Endothelial cell of umbilical vein (primary cell): ENCODE measurements at regions not wholly inside any gene's neighbourhood (a gene's known extent, or its start where the extent isn't known, plus 50 kb on each side); places are given as distances from the start of the nearest gene placed in this dataset.

ENCODE experiments used
- BruUV-seq: library from RNA; stranded (reverse); fragments of 400-500 nt; replicated peaks from 2 replicates; lab custom pipeline; 2021; lab: Mats Ljungman, UMichigan
- CTCF ChIA-PET: fragments of 300-600, 350-600 bp; sonication (Branson Sonifier 250); formaldehyde crosslinking; loops from one replicate; lab custom pipeline; 2021; ENCODE audit warnings: antibody characterized with exemption, inconsistent platforms; lab: Charles Lee
- POLR2A ChIA-PET: fragments of 300-600, 350-600 bp; sonication (Branson Sonifier 250); formaldehyde crosslinking; loops from one replicate; lab custom pipeline; 2021; ENCODE audit warnings: antibody characterized with exemption, inconsistent platforms; lab: Charles Lee
- DNase-seq: peaks from one replicate; pipeline ENCODE4 v3.0.0-alpha.2; 2011; ENCODE audit warnings: low read depth, low spot score
- FAIRE-seq: peaks from 2 replicates; lab custom pipeline; 2011; peaks lifted over from hg19 to GRCh38; lab: Jason Lieb, UNC
- H2AFZ ChIP-seq: 2 replicates; pipeline ENCODE4 v1.6.0; 2012; ENCODE audit warnings: low read depth, low read length, control low read depth, inconsistent platforms
- H3K27ac ChIP-seq: 2 replicates; pipeline ENCODE4 v1.5.1; 2011; ENCODE audit warnings: low read depth, mild to moderate bottlenecking, control low read depth, low read length, moderate library complexity; ENCODE audit not compliant: insufficient read depth
- H3K27me3 ChIP-seq, 2 experiments: 2 replicates each; pipeline versions ENCODE4 v1.6.0 to v1.6.1; 2011; ENCODE audit warnings: low read length in 2 of 2, mixed read lengths in 1 of 2; ENCODE audit not compliant: control insufficient read depth in 2 of 2, insufficient read depth in 2 of 2
- H3K36me3 ChIP-seq, 2 experiments: 2 replicates in 1 of 2; 3 replicates in 1 of 2; pipeline ENCODE4 v1.5.1; 2011; ENCODE audit warnings: low read length in 2 of 2, mild to moderate bottlenecking in 1 of 2, moderate library complexity in 1 of 2; ENCODE audit not compliant: control insufficient read depth in 2 of 2, insufficient read depth in 2 of 2; ENCODE audit errors: extremely low read depth in 1 of 2
- H3K4me1 ChIP-seq: 3 replicates; pipeline ENCODE4 v1.5.1; 2011; ENCODE audit warnings: mild to moderate bottlenecking, low read length; ENCODE audit not compliant: control insufficient read depth, insufficient read depth; ENCODE audit errors: extremely low read depth
- H3K4me2 ChIP-seq: 2 replicates; pipeline ENCODE4 v1.6.1; 2011; ENCODE audit warnings: low read length, control low read depth, mixed read lengths; ENCODE audit not compliant: insufficient read depth
- H3K4me3 ChIP-seq, 3 experiments: fragments of 200-600 bp in 1 of 3; sonication (generic), shearing (Covaris generic) in 1 of 3; replicated peaks in 1 of 3; 2 replicates each; pipeline ENCODE4 v1.5.1; 2011 to 2016; ENCODE audit warnings: control low read depth in 3 of 3, low read length in 3 of 3, mild to moderate bottlenecking in 2 of 3, inconsistent platforms in 1 of 3, low read depth in 1 of 3, moderate library complexity in 1 of 3; ENCODE audit not compliant: insufficient read depth in 1 of 3
- H3K79me2 ChIP-seq: 2 replicates; pipeline ENCODE4 v1.6.0; 2012; ENCODE audit warnings: low read length, inconsistent platforms; ENCODE audit not compliant: control insufficient read depth, insufficient read depth
- H3K9ac ChIP-seq: replicated peaks from 2 replicates; pipeline ENCODE3; 2011; ENCODE audit warnings: low read length, control low read depth; ENCODE audit not compliant: insufficient read depth; ENCODE audit errors: extremely low read depth
- H3K9me1 ChIP-seq: replicated peaks from 3 replicates; pipeline ENCODE4 v1.6.0; 2011; ENCODE audit warnings: mild to moderate bottlenecking, low read length; ENCODE audit not compliant: control insufficient read depth, insufficient read depth; ENCODE audit errors: extremely low read depth
- H3K9me3 ChIP-seq: replicated peaks from 2 replicates; pipeline ENCODE4 v1.5.1; 2012; ENCODE audit warnings: low read length, inconsistent platforms; ENCODE audit not compliant: control insufficient read depth, insufficient read depth
- H4K20me1 ChIP-seq: replicated peaks from 2 replicates; pipeline ENCODE3; 2011; ENCODE audit warnings: mild to moderate bottlenecking, low read length; ENCODE audit not compliant: control insufficient read depth, insufficient read depth; ENCODE audit errors: extremely low read depth
- CTCF ChIP-seq, 2 donors: IDR thresholded peaks; 1 replicate in 1 of 2; 2 replicates in 1 of 2; pipeline ENCODE4 v1.5.1; 2011; ENCODE audit warnings: low read length in 2 of 2, mild to moderate bottlenecking in 2 of 2, moderate library complexity in 2 of 2, control low read depth in 1 of 2, inconsistent platforms in 1 of 2, low read depth in 1 of 2; ENCODE audit not compliant: insufficient read depth in 1 of 2; ENCODE audit errors: extremely low read depth in 1 of 2
- EZH2 ChIP-seq: IDR thresholded peaks from 2 replicates; pipeline ENCODE4 v1.6.1; 2012; ENCODE audit warnings: borderline replicate concordance, low read depth, mild to moderate bottlenecking, moderate library complexity, low read length, inconsistent platforms; ENCODE audit not compliant: severe bottlenecking
- FOS ChIP-seq: IDR thresholded peaks from 2 replicates; pipeline ENCODE4 v1.6.1; 2011; ENCODE audit warnings: mild to moderate bottlenecking, low read length, moderate library complexity, borderline replicate concordance; ENCODE audit not compliant: insufficient read depth
- GATA2 ChIP-seq: IDR thresholded peaks from 2 replicates; pipeline ENCODE4 v1.7.0; 2011; ENCODE audit warnings: low read depth, mild to moderate bottlenecking, moderate library complexity, mixed read lengths, low read length; ENCODE audit not compliant: insufficient read length, insufficient read depth
- JUN ChIP-seq: IDR thresholded peaks from 2 replicates; pipeline ENCODE4 v1.6.1; 2011; ENCODE audit warnings: borderline replicate concordance, low read depth; ENCODE audit not compliant: insufficient read length, insufficient read depth
- MAX ChIP-seq: IDR thresholded peaks from 2 replicates; pipeline ENCODE4 v1.6.1; 2011; ENCODE audit not compliant: insufficient read depth, insufficient read length
- MYC ChIP-seq: IDR thresholded peaks from one replicate; pipeline ENCODE4 v1.6.1; 2011; ENCODE audit warnings: mild to moderate bottlenecking, low read depth, low read length
- POLR2A ChIP-seq: IDR thresholded peaks from 2 replicates; pipeline ENCODE4 v1.6.1; 2012; ENCODE audit warnings: low read depth, mild to moderate bottlenecking, control low read depth, low read length
- POLR2AphosphoS5 ChIP-seq: IDR thresholded peaks from 2 replicates; pipeline ENCODE4 v1.6.1; 2012; ENCODE audit warnings: low read depth, mild to moderate bottlenecking, control low read depth, low read length, moderate library complexity; ENCODE audit not compliant: insufficient read depth
- dilution Hi-C: fragments of 300-500 bp; cut with MboI; formaldehyde crosslinking; loops from one replicate; pipeline ENCODE4 v1.15.0; 2019; ENCODE audit warnings: low sequenced_read_pairs; ENCODE audit not compliant: extremely low pct_ligation_motif_present
- intact Hi-C: fragments of 100-400 bp; cut with micrococcal nuclease; formaldehyde crosslinking; loops from one replicate; pipeline ENCODE4 v1.10.0; 2022

- H2AFZ ChIP-seq: no peak overlapping the region
Measured at GRCh38 chr15:79170256-79170664, 79.7 kb upstream of the RASGRF1 start.

More at GRCh38 chr15:79170256-79170664, 79.7 kb upstream of the RASGRF1 start:
- H3K27me3 ChIP-seq: no peaks in the 10 kb centered on the region
- no peak for DNase-seq
- FAIRE-seq: no peak
- no peaks in the 10 kb centered on the region for H3K79me2 ChIP-seq
- H3K27ac ChIP-seq: no peak overlapping the region
- H3K36me3 ChIP-seq: no peaks in the 10 kb centered on the region
- no peaks in the 10 kb centered on the region for H3K9me3 ChIP-seq
- H3K9ac ChIP-seq: no peak overlapping the region
- H3K4me2 ChIP-seq: no peak overlapping the region
- no peaks in the 10 kb centered on the region for H3K4me1 ChIP-seq
- no peaks in the 10 kb centered on the region for H3K9me1 ChIP-seq
- H4K20me1 ChIP-seq: no peaks in the 10 kb centered on the region
- dilution Hi-C loops (no loop called here), intact Hi-C loops (no loop called here)
- CTCF ChIA-PET: interaction anchor here (1.2 kb wide), 1 partner anchor 14 kb away, joined by 4 read pairs; no protein-coding TSS in a partner anchor
- no TSS peak for BruUV-seq
- POLR2A ChIA-PET: no interaction called here
- H3K4me3 ChIP-seq: no peak overlapping the region
- no peak for TF ChIP-seq MYC
- TF ChIP-seq POLR2A: no peak
- TF ChIP-seq EZH2: no peak
- no peak for TF ChIP-seq POLR2AphosphoS5
- no peak for TF ChIP-seq MAX
- TF ChIP-seq JUN: no peak
- no peak for TF ChIP-seq GATA2
- TF ChIP-seq CTCF (IDR thresholded peaks at IDR 0.05; ENCODE audit: extremely low read depth in 1 of 2, insufficient read depth in 1 of 2, low read depth in 1 of 2, low read length in 2 of 2): no peak
- TF ChIP-seq FOS: no peak
